ENCODE measurements at regions not wholly inside any gene's neighbourhood (a gene's known extent, or its start where the extent isn't known, plus 50 kb on each side); places are given as distances from the start of the nearest gene placed in this dataset.

DNA sequence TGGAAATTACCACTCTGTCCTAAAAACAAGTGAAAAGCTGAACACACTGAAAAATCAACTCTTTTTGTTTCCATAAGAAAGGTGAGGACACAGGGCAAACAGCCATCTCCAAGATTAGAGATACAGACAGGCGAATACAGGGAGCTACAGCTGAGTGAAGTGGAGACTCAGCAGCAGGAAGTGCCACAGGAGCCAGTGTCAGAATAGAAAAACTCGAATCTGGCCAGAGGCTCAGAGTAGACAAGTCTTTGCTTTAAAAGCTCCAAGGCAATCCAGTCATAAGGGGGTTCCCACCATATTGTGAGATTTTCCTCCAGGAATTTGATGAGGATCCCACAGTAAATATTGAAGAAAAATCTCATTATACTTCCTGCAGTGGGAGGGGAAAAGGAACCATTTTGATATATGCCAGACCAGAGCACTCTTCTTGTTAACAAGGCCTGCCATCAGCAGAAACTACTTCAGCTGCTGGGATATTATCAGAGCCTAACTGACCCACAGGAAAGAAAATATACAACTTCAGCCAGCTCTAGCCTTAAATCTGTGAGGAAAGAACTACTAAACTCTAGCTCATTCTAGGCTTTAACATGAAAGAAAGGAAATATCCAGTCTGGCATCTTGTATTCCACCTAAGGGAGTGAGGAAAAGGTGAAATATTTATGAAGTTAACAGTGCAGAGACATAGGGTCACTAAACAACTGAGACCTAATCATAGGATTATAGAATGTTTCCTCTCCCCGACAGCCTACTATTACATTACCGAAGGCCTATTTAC is 256.2 kb upstream of the OLFM3 start (continued):
- TF ChIP-seq CEBPB (IDR thresholded peaks at IDR 0.05; ENCODE audit: low read depth, low read length) (no peak), JUN (IDR thresholded peaks at IDR 0.05; ENCODE audit: low read depth, low read length) (no peak), KDM4A (IDR thresholded peaks at IDR 0.05; ENCODE audit: low read depth, low read length, severe bottlenecking) (no peak), RBBP5 (IDR thresholded peaks at IDR 0.05; ENCODE audit: borderline replicate concordance, low read depth, low read length) (no peak), CREB1 (IDR thresholded peaks at IDR 0.05) (no peak), POLR2AphosphoS5 (IDR thresholded peaks at IDR 0.05; ENCODE audit: low read depth, low read length) (no peak)

All from H1 (cell line).